Endothelial cell (in vitro differentiated cells): ENCODE measurements at regions not wholly inside any gene's neighbourhood (a gene's known extent, or its start where the extent isn't known, plus 50 kb on each side); places are given as distances from the start of the nearest gene placed in this dataset.

Experiments used
- DNase-seq: peaks from one replicate; pipeline ENCODE4 v3.0.0; 2021; ENCODE audit warnings: low spot score
- H3K27ac Mint-ChIP-seq: one replicate; pipeline ENCODE4 v1.8.0; 2021; ENCODE audit warnings: mixed read lengths, inconsistent platforms; ENCODE audit not compliant: unreplicated experiment
- H3K27me3 Mint-ChIP-seq: one replicate; pipeline ENCODE4 v1.8.0; 2021; ENCODE audit warnings: mild to moderate bottlenecking, moderate library complexity, mixed read lengths, inconsistent platforms; ENCODE audit not compliant: unreplicated experiment
- H3K36me3 Mint-ChIP-seq: one replicate; pipeline ENCODE4 v1.8.0; 2021; ENCODE audit warnings: mild to moderate bottlenecking, low read depth, mixed read lengths, inconsistent platforms; ENCODE audit not compliant: unreplicated experiment
- H3K4me1 Mint-ChIP-seq: one replicate; pipeline ENCODE4 v1.8.0; 2021; ENCODE audit warnings: mild to moderate bottlenecking, mixed read lengths, inconsistent platforms; ENCODE audit not compliant: unreplicated experiment
- H3K4me3 Mint-ChIP-seq: one replicate; pipeline ENCODE4 v1.8.0; 2021; ENCODE audit warnings: mild to moderate bottlenecking, mixed read lengths, inconsistent platforms; ENCODE audit not compliant: unreplicated experiment
- H3K9me3 Mint-ChIP-seq: one replicate; pipeline ENCODE4 v1.8.0; 2021; ENCODE audit warnings: mixed read lengths, inconsistent platforms; ENCODE audit not compliant: unreplicated experiment
- CTCF ChIP-seq: fragments of 200-600 bp; sonication (generic); IDR thresholded peaks from one replicate; pipeline ENCODE4 v1.5.0; 2021; ENCODE audit warnings: antibody characterized with exemption; ENCODE audit not compliant: unreplicated experiment

- no peak overlapping the region for H3K4me3 Mint-ChIP-seq
- no peak for TF ChIP-seq CTCF
- H3K9me3 Mint-ChIP-seq, result no peaks in the 10 kb centered on the region
- no peak for DNase-seq
- no peak overlapping the region for H3K27ac Mint-ChIP-seq
- H3K4me1 Mint-ChIP-seq, result peaks cover 16% of the 10 kb centered on the region
- H3K27me3 Mint-ChIP-seq, result peaks cover 2% of the 10 kb centered on the region
- no peaks in the 10 kb centered on the region for H3K36me3 Mint-ChIP-seq
Measured at GRCh38 chr10:84762754-84763394, 434.5 kb downstream of the CCSER2 start.

- Mint-ChIP-seq H3K9me3 (no peaks in the 10 kb centered on the region), H3K27ac (no peak overlapping the region), H3K4me1 (peaks cover 16% of the 10 kb centered on the region), H3K4me3 (no peak overlapping the region), H3K36me3 (no peaks in the 10 kb centered on the region), H3K27me3 (peaks cover 2% of the 10 kb centered on the region)
- no peak for TF ChIP-seq CTCF
- DNase-seq, result no peak
Measured at GRCh38 chr10:84763965-84764364, 435.6 kb downstream of the CCSER2 start.

- Mint-ChIP-seq H3K36me3 (no peaks in the 10 kb centered on the region), H3K9me3 (no peaks in the 10 kb centered on the region), H3K4me3 (no peak overlapping the region), H3K27ac (no peak overlapping the region), H3K27me3 (peaks cover 2% of the 10 kb centered on the region), H3K4me1 (peaks cover 16% of the 10 kb centered on the region)
- no peak for TF ChIP-seq CTCF
- DNase-seq, result no peak
Measured at GRCh38 chr10:84765086-84765485, 436.7 kb downstream of the CCSER2 start.

GRCh38 chr10:84765656-84766055, 437.3 kb downstream of the CCSER2 start:
- H3K27ac Mint-ChIP-seq, result no peak overlapping the region
- no peak overlapping the region for H3K4me3 Mint-ChIP-seq
- peaks cover 16% of the 10 kb centered on the region for H3K4me1 Mint-ChIP-seq
- no peak for TF ChIP-seq CTCF
- no peaks in the 10 kb centered on the region for H3K9me3 Mint-ChIP-seq
- H3K36me3 Mint-ChIP-seq, result no peaks in the 10 kb centered on the region
- H3K27me3 Mint-ChIP-seq, result peaks cover 2% of the 10 kb centered on the region
- no peak for DNase-seq

- H3K4me3 Mint-ChIP-seq, result no peak overlapping the region
- H3K4me1 Mint-ChIP-seq, result peaks cover 16% of the 10 kb centered on the region
- TF ChIP-seq CTCF, result no peak
- no peaks in the 10 kb centered on the region for H3K36me3 Mint-ChIP-seq
- no peak overlapping the region for H3K27ac Mint-ChIP-seq
- H3K9me3 Mint-ChIP-seq, result no peaks in the 10 kb centered on the region
- no peak for DNase-seq
- peaks cover 2% of the 10 kb centered on the region for H3K27me3 Mint-ChIP-seq
Measured at GRCh38 chr10:84766923-84767322, 438.5 kb downstream of the CCSER2 start.
